ENCODE measurements at regions not wholly inside any gene's neighbourhood (a gene's known extent, or its start where the extent isn't known, plus 50 kb on each side); places are given as distances from the start of the nearest gene placed in this dataset.

- Histone ChIP-seq H3K27me3 (ENCODE audit: insufficient read depth) (no peaks in the 10 kb centered on the region), H2AFZ (ENCODE audit: low read depth) (no peak overlapping the region), H3K9me3 (no peaks in the 10 kb centered on the region; the same call in 1 of the 2 replicates), H3K4me3 (ENCODE audit: low read depth in 2 of 2, low read length in 1 of 2) (no peak overlapping the region), H3K36me3 (replicated peaks in 1 of 2; ENCODE audit: control insufficient read depth in 1 of 2, insufficient read depth in 2 of 2, low read length in 1 of 2) (no peaks in the 10 kb centered on the region), H3K4me1 (ENCODE audit: control insufficient read depth in 1 of 2, insufficient read depth in 2 of 2, low read depth in 1 of 2, low read length in 1 of 2) (no peaks in the 10 kb centered on the region), H3F3A (replicated peaks; ENCODE audit: insufficient read depth) (no peaks in the 10 kb centered on the region), H3K4me2 (no peak overlapping the region), H4K20me1 (ENCODE audit: insufficient read depth) (no peaks in the 10 kb centered on the region), H3K9me2 (peaks cover 3% of the 10 kb centered on the region; the same call in 1 of the 2 replicates), H3K79me2 (ENCODE audit: insufficient read depth) (no peaks in the 10 kb centered on the region), H3K27ac (ENCODE audit: low read depth in 2 of 2, low read length in 1 of 2) (no peak overlapping the region), H3K9ac (no peak overlapping the region)
- ChIA-PET CTCF (no interaction called here), POLR2A (no interaction called here)
- DNase-seq = no peak
- TF ChIP-seq NRF1 (IDR thresholded peaks at IDR 0.05; ENCODE audit: low read depth, low read length) (no peak), EP300 (IDR thresholded peaks at IDR 0.05; ENCODE audit: borderline replicate concordance in 1 of 2, low read depth in 1 of 2, low read length in 1 of 2) (no peak), PBX3 (IDR thresholded peaks at IDR 0.05) (no peak), FOSL2 (IDR thresholded peaks at IDR 0.05; ENCODE audit: borderline replicate concordance, low read depth) (no peak), RCOR1 (IDR thresholded peaks at IDR 0.05; ENCODE audit: low read length) (no peak), MXI1 (IDR thresholded peaks at IDR 0.05; ENCODE audit: low read depth, low read length) (no peak), RFX5 (IDR thresholded peaks at IDR 0.05; ENCODE audit: low read length) (no peak), REST (IDR thresholded peaks at IDR 0.05; ENCODE audit: low read depth, low read length) (no peak), ZBTB33 (IDR thresholded peaks at IDR 0.05; ENCODE audit: borderline replicate concordance, low read depth) (no peak), CHD2 (IDR thresholded peaks at IDR 0.05; ENCODE audit: low read length, partially characterized antibody) (no peak), RAD21 (IDR thresholded peaks at IDR 0.05; ENCODE audit: low read length) (no peak), TAF1 (IDR thresholded peaks at IDR 0.05; ENCODE audit: borderline replicate concordance, low read depth, low read length) (no peak), YY1 (IDR thresholded peaks at IDR 0.05; ENCODE audit: low read depth) (no peak), USF2 (IDR thresholded peaks at IDR 0.05; ENCODE audit: borderline replicate concordance, low read depth, low read length) (no peak), POLR2AphosphoS5 (IDR thresholded peaks at IDR 0.05; ENCODE audit: low read depth, low read length) (no peak)
- WGBS (ENCODE audit: low lambda C conversion rate) = 25% methylated on average over 8 of the region's 8 CpGs
Observed at GRCh38 chr10:81145975-81146374, 608.3 kb downstream of the SH2D4B start.
